ENCODE measurements at regions not wholly inside any gene's neighbourhood (a gene's known extent, or its start where the extent isn't known, plus 50 kb on each side); places are given as distances from the start of the nearest gene placed in this dataset.
"Not testable (repeated sequence)": the region's sequence is repeated elsewhere in the genome, so short reads cannot be mapped to it uniquely, and the experiment has no call there.

DNA sequence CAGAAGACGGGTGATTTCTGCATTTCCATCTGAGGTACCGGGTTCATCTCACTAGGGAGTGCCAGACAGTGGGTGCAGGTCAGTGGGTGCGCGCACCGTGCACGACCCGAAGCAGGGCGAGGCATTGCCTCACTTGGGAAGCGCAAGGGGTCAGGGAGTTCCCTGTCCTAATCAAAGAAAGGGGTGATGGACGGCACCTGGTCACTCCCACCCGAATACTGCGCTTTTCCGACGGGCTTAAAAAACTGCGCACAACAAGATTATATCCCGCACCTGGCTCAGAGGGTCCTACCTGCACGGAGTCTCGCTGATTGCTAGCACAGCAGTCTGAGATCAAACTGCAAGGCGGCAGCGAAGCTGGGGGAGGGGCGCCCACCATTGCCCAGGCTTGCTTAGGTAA, 1403.1 kb downstream of the REEP3 start:
- not testable (repeated sequence) for DNase-seq

- no peak for DNase-seq
Measured at GRCh38 chr10:64952042-64952441, 1430.8 kb downstream of the REEP3 start.

DNA sequence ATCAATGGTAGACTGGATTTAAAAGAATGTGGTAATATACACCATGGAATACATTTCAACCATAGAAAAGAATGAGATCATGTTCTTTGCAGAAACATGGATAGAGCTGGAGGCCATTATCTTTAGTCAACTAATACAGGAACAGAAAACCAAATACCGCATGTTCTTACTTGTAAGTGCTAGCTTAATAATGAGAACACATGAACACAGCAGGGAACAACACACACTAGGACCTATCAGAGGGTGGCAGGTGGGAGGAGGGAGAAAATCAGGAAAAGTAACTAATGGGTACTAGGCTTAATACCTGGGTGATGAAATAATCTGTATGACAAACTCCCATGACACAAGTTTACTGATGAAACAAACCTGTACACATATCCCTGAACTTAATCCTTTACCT, 1435.2 kb downstream of the REEP3 start:
- DNase-seq: no peak

- no peak for DNase-seq
Measured at GRCh38 chr10:64959116-64959515, 1437.9 kb downstream of the REEP3 start.

DNA sequence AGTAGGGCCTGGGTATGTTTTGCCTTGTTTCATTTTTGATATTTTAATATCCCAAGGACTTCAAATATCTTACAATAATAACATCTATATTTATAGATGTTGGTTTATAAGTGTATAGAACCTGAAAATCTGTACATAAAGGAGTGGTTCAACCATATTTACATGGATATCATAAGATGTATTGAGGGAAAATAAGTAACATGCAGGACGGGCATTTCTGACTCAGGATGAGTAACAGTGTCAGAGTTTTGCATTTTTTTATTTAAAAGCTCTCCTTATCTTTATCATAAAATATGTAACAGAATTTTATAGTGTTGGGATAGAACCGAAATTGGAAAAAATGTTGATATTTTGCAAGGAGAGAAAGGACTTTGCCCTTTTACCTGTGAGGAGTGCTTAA, 1438.7 kb downstream of the REEP3 start:
- no peak for DNase-seq

GRCh38 chr10:64973391-64973790, 1452.2 kb downstream of the REEP3 start:
- no peak for DNase-seq

DNA sequence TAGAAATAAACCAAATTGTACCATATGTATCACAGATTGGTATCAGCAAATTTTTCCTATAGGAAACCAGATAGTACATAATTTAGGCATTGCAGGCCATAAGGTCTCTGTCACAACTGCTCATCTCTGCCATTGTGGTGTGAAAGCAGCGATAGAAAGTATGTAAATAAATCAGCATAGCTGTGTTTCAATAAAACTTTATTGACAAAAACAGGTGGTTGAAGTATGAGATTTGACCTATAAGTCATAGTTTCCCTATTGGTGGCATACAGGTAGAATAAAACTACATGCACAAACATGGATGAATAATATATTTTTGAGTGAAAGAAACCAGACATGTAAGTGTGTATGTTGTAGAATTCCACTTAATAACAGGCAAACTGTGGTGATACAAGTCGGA, 1454.9 kb downstream of the REEP3 start:
- no peak for DNase-seq

- no peak for DNase-seq
Measured at GRCh38 chr10:64977915-64978314, 1456.7 kb downstream of the REEP3 start.

GRCh38 chr10:64996886-64997285, 1475.7 kb downstream of the REEP3 start:
- DNase-seq: no peak

- DNase-seq: no peak
Measured at GRCh38 chr10:65010845-65011244, 1489.6 kb downstream of the REEP3 start.

- no peak for DNase-seq
Measured at GRCh38 chr10:65017523-65017922, 1496.3 kb downstream of the REEP3 start.

- no peak for DNase-seq
Measured at GRCh38 chr10:65024886-65025285, 1503.7 kb downstream of the REEP3 start.

- no peak for DNase-seq
Measured at GRCh38 chr10:65030263-65030662, 1509.1 kb downstream of the REEP3 start.

DNA sequence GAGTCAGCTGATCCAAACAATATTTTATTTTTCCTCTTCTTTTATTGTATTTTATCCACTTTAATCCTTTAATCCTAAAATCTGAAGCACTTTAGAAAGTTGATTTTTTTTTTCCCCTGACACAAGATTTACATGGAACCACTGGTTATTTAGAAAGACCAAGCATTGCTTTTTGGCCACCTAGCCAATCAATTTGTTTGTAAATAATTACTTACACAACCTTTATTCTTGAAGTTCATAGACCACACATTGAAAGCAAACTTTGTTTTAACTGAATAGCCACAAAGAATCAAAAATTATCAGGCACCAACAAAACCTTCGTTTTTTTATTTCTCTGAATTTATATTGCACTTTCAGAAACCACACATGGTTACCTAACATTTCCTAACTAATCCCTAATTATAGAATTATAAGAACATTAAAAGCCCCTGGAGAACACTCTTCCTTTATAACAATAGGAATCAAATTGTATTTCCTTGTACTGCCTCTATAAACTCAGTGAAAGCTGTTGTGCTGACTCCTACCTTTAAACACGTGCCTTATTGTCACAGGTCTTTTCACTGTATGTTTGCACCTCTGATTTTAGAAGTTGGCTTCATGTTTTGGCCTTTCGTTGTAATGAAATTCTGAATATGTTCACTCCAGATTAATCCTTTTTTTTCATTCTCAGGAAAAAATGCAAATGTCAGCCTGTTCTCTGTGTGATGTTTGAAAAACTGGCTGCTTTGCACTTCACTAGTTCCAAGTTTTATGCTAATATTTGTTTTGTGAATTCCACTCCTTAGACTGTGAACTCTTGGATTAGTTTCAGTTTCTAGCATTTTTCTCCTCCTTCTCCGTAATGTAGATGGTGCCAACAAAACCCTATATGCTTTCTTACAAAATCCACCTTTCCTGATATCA, 1511.9 kb downstream of the REEP3 start:
- no peak for DNase-seq

DNA sequence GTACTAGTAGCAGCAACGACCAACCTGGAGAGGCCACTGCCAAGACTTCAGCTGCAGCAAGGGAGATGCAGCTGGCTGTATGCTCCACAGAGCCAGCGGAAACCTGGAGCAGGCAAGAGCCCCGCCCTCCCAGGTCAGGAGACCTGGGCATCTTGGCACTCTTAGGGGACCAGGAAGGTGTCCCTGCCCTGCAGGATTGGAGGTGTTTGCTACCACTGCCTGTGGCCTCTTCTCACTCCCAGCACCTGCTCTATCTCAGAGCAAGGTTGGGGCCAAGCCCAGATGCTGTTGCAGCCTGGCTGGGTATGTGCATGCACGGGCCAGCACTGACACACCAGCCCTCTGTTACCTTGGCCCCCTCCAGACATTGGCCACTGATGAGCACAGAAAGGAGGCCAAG, 1512.8 kb downstream of the REEP3 start:
- no peak for DNase-seq

GRCh38 chr10:65040796-65041195, 1519.6 kb downstream of the REEP3 start:
- no peak for DNase-seq

DNA sequence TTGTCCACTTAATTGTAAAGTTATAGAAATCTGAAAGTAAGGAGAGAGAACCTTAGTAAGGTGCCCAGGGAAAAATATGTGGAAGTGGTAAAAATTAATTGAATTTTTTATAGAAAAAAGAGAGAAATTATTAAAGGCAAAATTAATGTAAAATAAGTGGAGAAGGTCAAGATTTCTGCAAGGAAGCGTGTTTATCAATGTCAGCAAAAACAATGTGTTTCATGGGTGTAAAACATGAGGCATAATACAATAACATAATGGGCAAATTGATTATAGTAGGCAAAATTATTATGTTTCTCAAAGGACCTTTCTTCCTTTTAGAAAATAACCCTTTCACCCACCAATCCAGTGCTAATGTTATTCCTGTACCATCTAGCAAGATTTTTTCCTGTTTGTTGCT, 1520.1 kb downstream of the REEP3 start:
- DNase-seq: no peak

GRCh38 chr10:65042496-65042895, 1521.3 kb downstream of the REEP3 start:
- DNase-seq: no peak

GRCh38 chr10:65046831-65047230, 1525.6 kb downstream of the REEP3 start:
- DNase-seq: no peak

DNA sequence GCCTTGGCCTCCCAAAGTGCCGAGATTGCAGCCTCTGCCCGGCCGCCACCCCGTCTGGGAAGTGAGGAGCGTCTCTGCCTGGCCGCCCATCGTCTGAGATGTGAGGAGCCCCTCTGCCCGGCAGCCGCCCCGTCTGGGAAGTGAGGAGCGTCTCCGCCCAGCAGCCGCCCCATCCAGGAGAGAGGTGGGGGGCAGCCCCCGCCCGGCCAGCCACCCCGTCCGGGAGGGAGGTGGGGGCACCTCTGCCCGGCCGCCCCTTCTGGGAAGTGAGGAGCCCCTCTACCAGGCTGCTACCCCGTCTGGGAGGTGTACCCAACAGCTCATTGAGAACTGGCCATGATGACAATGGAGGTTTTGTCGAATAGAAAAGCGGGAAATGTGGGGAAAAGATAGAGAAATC, 1530.9 kb downstream of the REEP3 start:
- DNase-seq: not testable (repeated sequence)

GRCh38 chr10:65053397-65053796, 1532.2 kb downstream of the REEP3 start:
- not testable (repeated sequence) for DNase-seq

- DNase-seq: not testable (repeated sequence)
Measured at GRCh38 chr10:65053831-65054351, 1532.7 kb downstream of the REEP3 start.

GRCh38 chr10:65054701-65055100, 1533.5 kb downstream of the REEP3 start:
- not testable (repeated sequence) for DNase-seq

GRCh38 chr10:65065278-65065677, 1544.1 kb downstream of the REEP3 start:
- no peak for DNase-seq

- no peak for DNase-seq
Measured at GRCh38 chr10:65083222-65083621, 1562.0 kb downstream of the REEP3 start.

Measured in GDM1 (cell line).